H9 (cell line): ENCODE measurements at regions not wholly inside any gene's neighbourhood (a gene's known extent, or its start where the extent isn't known, plus 50 kb on each side); places are given as distances from the start of the nearest gene placed in this dataset.

Source experiments
- DNase-seq: peaks from one replicate; pipeline ENCODE4 v3.0.0-alpha.2; 2017
- H2AFZ ChIP-seq: one replicate; pipeline ENCODE4 v1.6.1; 2013; ENCODE audit warnings: mild to moderate bottlenecking, low read length, control low read depth, moderate library complexity
- H2AK5ac ChIP-seq: 2 replicates; pipeline ENCODE4 v1.6.1; 2013; ENCODE audit warnings: low read length, control low read depth, mixed read lengths; ENCODE audit not compliant: insufficient read length
- H2BK120ac ChIP-seq: one replicate; pipeline ENCODE4 v1.6.1; 2013; ENCODE audit warnings: low read depth, mild to moderate bottlenecking, low read length, control low read depth, inconsistent platforms; ENCODE audit not compliant: poor library complexity, severe bottlenecking
- H2BK12ac ChIP-seq: 2 replicates; pipeline ENCODE4 v1.6.1; 2013; ENCODE audit warnings: low read length, control low read depth, mixed read lengths, low read depth; ENCODE audit not compliant: insufficient read length
- H2BK15ac ChIP-seq: 2 replicates; pipeline ENCODE4 v1.6.1; 2013; ENCODE audit warnings: low read depth, low read length, control low read depth
- H2BK20ac ChIP-seq: one replicate; pipeline ENCODE4 v1.6.1; 2013; ENCODE audit warnings: low read depth, mild to moderate bottlenecking, low read length, control low read depth, inconsistent platforms; ENCODE audit not compliant: poor library complexity, severe bottlenecking
- H2BK5ac ChIP-seq: 2 replicates; pipeline ENCODE4 v1.6.1; 2013; ENCODE audit warnings: low read length, control low read depth, mixed read lengths; ENCODE audit not compliant: insufficient read length
- H3K14ac ChIP-seq: 2 replicates; pipeline ENCODE4 v1.6.1; 2013; ENCODE audit warnings: low read length, control low read depth; ENCODE audit not compliant: insufficient read depth
- H3K18ac ChIP-seq: 2 replicates; pipeline ENCODE4 v1.6.1; 2013; ENCODE audit warnings: low read depth, mild to moderate bottlenecking, mixed read lengths, low read length, control low read depth; ENCODE audit not compliant: insufficient read length
- H3K23ac ChIP-seq: 2 replicates; pipeline ENCODE4 v1.6.1; 2013; ENCODE audit warnings: low read length, control low read depth, mixed read lengths, low read depth; ENCODE audit not compliant: insufficient read length
- H3K23me2 ChIP-seq: 2 replicates; pipeline ENCODE4 v1.6.1; 2013; ENCODE audit warnings: low read depth, mild to moderate bottlenecking, mixed read lengths, low read length, control low read depth; ENCODE audit not compliant: insufficient read length, poor library complexity, severe bottlenecking
- H3K27ac ChIP-seq: 2 replicates; pipeline ENCODE4 v1.5.1; 2013; ENCODE audit warnings: low read length, control low read depth, mixed read lengths, low read depth; ENCODE audit not compliant: insufficient read length
- H3K27me3 ChIP-seq: 2 replicates; pipeline ENCODE4 v1.6.1; 2013; ENCODE audit warnings: low read length, control low read depth, inconsistent platforms; ENCODE audit not compliant: insufficient read depth
- H3K4ac ChIP-seq: 2 replicates; pipeline ENCODE4 v1.6.1; 2013; ENCODE audit warnings: low read depth, mild to moderate bottlenecking, control low read depth, inconsistent platforms, low read length, moderate library complexity
- H3K4me1 ChIP-seq: 2 replicates; pipeline ENCODE4 v1.6.1; 2013; ENCODE audit warnings: low read length, control low read depth, inconsistent platforms; ENCODE audit not compliant: insufficient read depth
- H3K4me2 ChIP-seq: 2 replicates; pipeline ENCODE4 v1.6.1; 2013; ENCODE audit warnings: low read length, control low read depth, mixed read lengths; ENCODE audit not compliant: insufficient read length, insufficient read depth
- H3K56ac ChIP-seq: 2 replicates; pipeline ENCODE4 v1.6.1; 2013; ENCODE audit warnings: low read depth, mild to moderate bottlenecking, mixed read lengths, low read length, control low read depth; ENCODE audit not compliant: insufficient read length
- H3K79me1 ChIP-seq: 2 replicates; pipeline ENCODE4 v1.6.1; 2013; ENCODE audit warnings: low read depth, mild to moderate bottlenecking, moderate library complexity, low read length, control low read depth, inconsistent platforms; ENCODE audit not compliant: insufficient read depth, poor library complexity, severe bottlenecking
- H3K79me2 ChIP-seq: 2 replicates; pipeline ENCODE4 v1.6.1; 2013; ENCODE audit warnings: low read length, control low read depth, inconsistent platforms; ENCODE audit not compliant: insufficient read depth
- H3K9ac ChIP-seq: 2 replicates; pipeline ENCODE4 v1.6.1; 2013; ENCODE audit warnings: low read length, control low read depth, mixed read lengths; ENCODE audit not compliant: insufficient read length; ENCODE audit errors: extremely low read depth
- H3K9me3 ChIP-seq: one replicate; pipeline ENCODE4 v1.6.1; 2013; ENCODE audit warnings: low read depth, low read length, inconsistent platforms; ENCODE audit not compliant: control insufficient read depth
- H3T11ph ChIP-seq: one replicate; pipeline ENCODE4 v1.6.1; 2013; ENCODE audit warnings: mild to moderate bottlenecking, low read length, control low read depth, inconsistent platforms
- H4K20me1 ChIP-seq: one replicate; pipeline ENCODE4 v1.6.1; 2013; ENCODE audit not compliant: control insufficient read depth, insufficient read length, insufficient read depth
- H4K5ac ChIP-seq: 2 replicates; pipeline ENCODE4 v1.6.1; 2013; ENCODE audit warnings: low read depth, mild to moderate bottlenecking, mixed read lengths, low read length, control low read depth; ENCODE audit not compliant: insufficient read length
- H4K8ac ChIP-seq: replicated peaks from 2 replicates; pipeline ENCODE4 v1.6.1; 2013; ENCODE audit warnings: low read length, control low read depth, mixed read lengths, low read depth; ENCODE audit not compliant: insufficient read length
- H4K91ac ChIP-seq: 2 replicates; pipeline ENCODE4 v1.6.1; 2013; ENCODE audit warnings: low read depth, mild to moderate bottlenecking, moderate library complexity, mixed read lengths, low read length, control low read depth; ENCODE audit not compliant: insufficient read length
- H3K27ac Mint-ChIP-seq, 3 experiments: 2 replicates in 2 of 3; 3 replicates in 1 of 3; pipeline ENCODE4 v1.8.0; 2020 to 2021; ENCODE audit warnings: mixed read lengths in 3 of 3, mild to moderate bottlenecking in 1 of 3, moderate library complexity in 1 of 3
- H3K27me3 Mint-ChIP-seq: 2 replicates; pipeline ENCODE4 v1.8.0; 2021; ENCODE audit warnings: low read depth, mild to moderate bottlenecking, moderate library complexity, mixed read lengths
- H3K36me3 Mint-ChIP-seq, 3 experiments: 2 replicates in 2 of 3; 3 replicates in 1 of 3; pipeline ENCODE4 v1.8.0; 2020 to 2021; ENCODE audit warnings: low read depth in 3 of 3, mixed read lengths in 3 of 3; ENCODE audit not compliant: insufficient read depth in 1 of 3
- H3K4me1 Mint-ChIP-seq, 2 experiments: 2 replicates each; pipeline ENCODE4 v1.8.0; 2020; ENCODE audit warnings: mixed read lengths in 2 of 2
- H3K4me3 Mint-ChIP-seq, 2 experiments: 2 replicates in 1 of 2; 3 replicates in 1 of 2; pipeline ENCODE4 v1.8.0; 2020 to 2021; ENCODE audit warnings: mild to moderate bottlenecking in 2 of 2, mixed read lengths in 2 of 2, moderate library complexity in 1 of 2
- H3K9me3 Mint-ChIP-seq, 2 experiments: 2 replicates in 1 of 2; 3 replicates in 1 of 2; pipeline ENCODE4 v1.8.0; 2020; ENCODE audit warnings: mild to moderate bottlenecking in 2 of 2, mixed read lengths in 2 of 2, moderate library complexity in 1 of 2
- WGBS: extraction: QIAGEN DNeasy Blood & Tissue Kit; methylation state at CpG from one replicate; pipeline ENCODE4 v1.1.7; 2013; ENCODE audit warnings: missing lambda C conversion rate, low lambda C conversion rate, mixed read lengths; ENCODE audit not compliant: insufficient read length; ENCODE audit errors: extremely low coverage; 5-methylcytosine and 5-hydroxymethylcytosine counted together
- TF ChIP-seq, protein P1 (sequence below): fragments of 200-600 bp; sonication (generic); conservative IDR thresholded peaks from 3 replicates; pipeline ENCODE4 v1.8.0; 2021; ENCODE audit warnings: antibody characterized with exemption, mild to moderate bottlenecking

DNA sequence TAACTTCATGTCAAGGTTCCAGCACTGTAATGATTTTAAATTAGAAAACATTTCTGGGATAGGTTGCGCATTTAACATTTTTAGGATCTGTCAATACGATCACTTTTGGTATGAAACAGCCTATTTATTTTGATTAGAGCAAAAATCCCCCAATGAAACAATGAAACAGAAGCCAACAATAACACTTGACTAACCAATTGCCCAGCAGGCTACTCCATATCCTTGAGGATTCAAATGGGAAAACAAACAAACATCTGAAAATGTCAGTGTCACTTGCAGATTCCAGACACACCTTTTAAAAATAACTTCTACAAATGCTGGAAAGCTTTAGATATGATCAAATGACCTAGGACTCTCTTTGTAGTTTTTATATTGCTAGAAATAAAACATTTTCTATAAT, 1412.5 kb upstream of the PRR20A start:
- Histone ChIP-seq H4K20me1 (no peaks in the 10 kb centered on the region), H2AK5ac (no peak overlapping the region), H3T11ph (no peak overlapping the region), H3K56ac (no peak overlapping the region), H2BK5ac (no peak overlapping the region), H3K14ac (no peak overlapping the region), H4K91ac (no peak overlapping the region), H3K23me2 (no peaks in the 10 kb centered on the region), H2BK12ac (no peak overlapping the region), H3K4me2 (no peak overlapping the region), H2BK15ac (no peak overlapping the region), H2BK120ac (no peak overlapping the region), H3K9me3 (no peaks in the 10 kb centered on the region), H3K27me3 (no peaks in the 10 kb centered on the region), H3K9ac (no peak overlapping the region), H3K79me1 (no peaks in the 10 kb centered on the region), H2BK20ac (no peak overlapping the region), H3K4me1 (0 out of 2 replicates have a peak, but pooled peaks cover 3% of the 10 kb centered on the region), H3K27ac (no peak overlapping the region), H2AFZ (no peak overlapping the region), H3K79me2 (no peaks in the 10 kb centered on the region), H4K8ac (no peak overlapping the region), H3K23ac (no peak overlapping the region), H4K5ac (no peak overlapping the region), H3K4ac (no peak overlapping the region), H3K18ac (no peak overlapping the region)
- Mint-ChIP-seq H3K9me3 (peaks cover 0 to 2% of the 10 kb centered on the region in 2 experiments; a peak in 1 of 5 replicates), H3K4me1 (peaks cover 7 to 11% of the 10 kb centered on the region in 2 experiments), H3K36me3 (peaks cover 6 to 8% (median 6%) of the 10 kb centered on the region in 3 experiments; a peak in 4 of 7 replicates), H3K4me3 (no peak overlapping the region), H3K27ac (peak overlapping the region in 2 of 3 experiments; percentile 45 to 54; a peak in 2 of 7 replicates), H3K27me3 (no peaks in the 10 kb centered on the region)
- no peak for DNase-seq
- WGBS: no CpG with 5 or more reads among the region's 2 CpGs
- TF ChIP-seq, protein P1, sequence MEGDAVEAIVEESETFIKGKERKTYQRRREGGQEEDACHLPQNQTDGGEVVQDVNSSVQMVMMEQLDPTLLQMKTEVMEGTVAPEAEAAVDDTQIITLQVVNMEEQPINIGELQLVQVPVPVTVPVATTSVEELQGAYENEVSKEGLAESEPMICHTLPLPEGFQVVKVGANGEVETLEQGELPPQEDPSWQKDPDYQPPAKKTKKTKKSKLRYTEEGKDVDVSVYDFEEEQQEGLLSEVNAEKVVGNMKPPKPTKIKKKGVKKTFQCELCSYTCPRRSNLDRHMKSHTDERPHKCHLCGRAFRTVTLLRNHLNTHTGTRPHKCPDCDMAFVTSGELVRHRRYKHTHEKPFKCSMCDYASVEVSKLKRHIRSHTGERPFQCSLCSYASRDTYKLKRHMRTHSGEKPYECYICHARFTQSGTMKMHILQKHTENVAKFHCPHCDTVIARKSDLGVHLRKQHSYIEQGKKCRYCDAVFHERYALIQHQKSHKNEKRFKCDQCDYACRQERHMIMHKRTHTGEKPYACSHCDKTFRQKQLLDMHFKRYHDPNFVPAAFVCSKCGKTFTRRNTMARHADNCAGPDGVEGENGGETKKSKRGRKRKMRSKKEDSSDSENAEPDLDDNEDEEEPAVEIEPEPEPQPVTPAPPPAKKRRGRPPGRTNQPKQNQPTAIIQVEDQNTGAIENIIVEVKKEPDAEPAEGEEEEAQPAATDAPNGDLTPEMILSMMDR: no peak
